Tibial nerve (tissue), 4 donors: ENCODE measurements at regions not wholly inside any gene's neighbourhood (a gene's known extent, or its start where the extent isn't known, plus 50 kb on each side); places are given as distances from the start of the nearest gene placed in this dataset.
"Not testable (repeated sequence)": the region's sequence is repeated elsewhere in the genome, so short reads cannot be mapped to it uniquely, and the experiment has no call there.

Experiments
- DNase-seq, 2 donors: peaks; one replicate each; pipeline ENCODE4 v3.0.0-alpha.2; 2019; ENCODE audit warnings: low spot score in 2 of 2
- H3K27ac ChIP-seq, 4 donors: fragments of 200-600 bp; sonication (generic) in 3 of 4; one replicate each; pipeline ENCODE4 v1.5.1; 2017 to 2019; ENCODE audit warnings: mild to moderate bottlenecking in 1 of 4
- H3K27me3 ChIP-seq, 2 donors: fragments of 200-600 bp; sonication (generic) in 1 of 2; one replicate each; pipeline versions ENCODE4 v1.5.1 to v1.6.0; 2017 to 2019
- H3K36me3 ChIP-seq, 3 donors: fragments of 200-600 bp; sonication (generic); one replicate each; pipeline ENCODE4 v1.5.1; 2018 to 2019
- H3K4me1 ChIP-seq, 4 donors: fragments of 200-600 bp; sonication (generic) in 3 of 4; one replicate each; pipeline ENCODE4 v1.5.1; 2017 to 2019
- H3K4me3 ChIP-seq, 4 donors: fragments of 200-600 bp; sonication (generic) in 3 of 4; one replicate each; pipeline ENCODE4 v1.5.1; 2017 to 2019; ENCODE audit warnings: mild to moderate bottlenecking in 1 of 4, moderate library complexity in 1 of 4
- H3K9me3 ChIP-seq, 4 donors: fragments of 200-600 bp; sonication (generic) in 3 of 4; one replicate each; pipeline ENCODE4 v1.5.1; 2017 to 2019
- EP300 ChIP-seq, 2 donors: sonication (generic); formaldehyde crosslinking; IDR thresholded peaks; one replicate each; pipeline ENCODE4 v1.6.1; 2017; ENCODE audit warnings: antibody characterized with exemption in 2 of 2, mild to moderate bottlenecking in 1 of 2
- POLR2A ChIP-seq, 2 donors: fragments of 450-650 bp; IDR thresholded peaks; one replicate each; pipeline ENCODE4 v1.6.1; 2017; ENCODE audit warnings: antibody characterized with exemption in 2 of 2, mild to moderate bottlenecking in 2 of 2, moderate library complexity in 2 of 2
- WGBS, 2 donors: methylation state at CpG; one replicate each; pipeline ENCODE4 v1.1.5; 2018; 5-methylcytosine and 5-hydroxymethylcytosine counted together
- TF ChIP-seq, protein P1 (sequence below), 5 experiments: fragments of 200-600 bp in 3 of 5; fragments of 450-650 bp in 2 of 5; sonication (generic) in 3 of 5; IDR thresholded peaks; one replicate each; pipeline ENCODE4 v1.5.1; 2016 to 2019; ENCODE audit warnings: antibody characterized with exemption in 5 of 5, mild to moderate bottlenecking in 3 of 5, moderate library complexity in 2 of 5

DNA sequence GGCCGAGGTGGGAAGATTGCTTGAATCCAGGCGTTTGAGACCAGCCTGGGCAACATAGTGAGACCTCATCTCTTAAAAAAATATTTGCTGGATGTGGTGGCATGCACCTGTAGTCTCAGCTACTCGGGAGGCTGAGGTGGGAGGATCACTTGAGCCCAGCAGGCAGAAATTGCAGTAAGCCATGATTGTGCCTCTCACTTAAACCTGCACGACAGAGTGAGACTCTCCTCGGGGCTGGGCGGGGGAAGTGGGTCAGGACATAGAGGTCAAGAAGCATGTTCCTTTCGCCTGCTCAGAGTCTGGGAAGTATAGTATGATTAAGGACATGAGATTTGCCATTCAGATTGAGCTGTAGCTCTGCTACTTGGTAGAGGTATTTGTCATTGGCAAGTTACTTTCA, 52.3 kb downstream of the SEPTIN7 start:
- H3K4me3 ChIP-seq, H3K36me3 ChIP-seq, H3K27me3 ChIP-seq, H3K9me3 ChIP-seq, H3K27ac ChIP-seq, DNase-seq: not testable (repeated sequence)
- peaks cover 0 to 40% (median 8%) of the 10 kb centered on the region in 4 donors for H3K4me1 ChIP-seq
- 86 to 89% methylated on average over 7 of the region's 7 CpGs for WGBS, 2 donors

DNA sequence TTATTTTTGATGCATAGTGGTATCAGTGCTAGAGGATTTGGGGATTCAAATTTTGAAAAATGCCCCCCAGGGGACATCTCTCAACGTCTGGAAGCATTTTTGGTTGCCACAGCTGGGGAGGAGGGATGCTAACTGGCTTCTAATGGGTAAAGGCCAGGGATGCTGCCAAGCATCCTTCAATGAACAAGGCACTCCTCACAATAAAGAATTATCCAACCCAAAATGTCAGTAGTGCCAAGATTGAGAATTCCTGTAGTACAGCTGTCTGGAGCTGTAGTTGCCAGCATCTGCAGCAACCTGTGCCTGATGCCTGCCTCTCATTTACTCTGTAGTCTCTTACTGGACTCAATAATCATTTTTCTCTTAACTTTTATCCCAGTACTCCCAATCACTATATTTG, 53.5 kb downstream of the SEPTIN7 start:
- peaks cover 0 to 36% (median 8%) of the 10 kb centered on the region in 4 donors for H3K4me1 ChIP-seq
- no peak overlapping the region for H3K27ac ChIP-seq
- H3K4me3 ChIP-seq, result no peak overlapping the region
- DNase-seq, result no peak
- peaks cover 0 to 7% (median 0%) of the 10 kb centered on the region in 4 donors for H3K9me3 ChIP-seq
- H3K27me3 ChIP-seq, result no peaks in the 10 kb centered on the region
- peaks cover 0 to 6% (median 0%) of the 10 kb centered on the region in 3 donors for H3K36me3 ChIP-seq
- TF ChIP-seq, protein P1, sequence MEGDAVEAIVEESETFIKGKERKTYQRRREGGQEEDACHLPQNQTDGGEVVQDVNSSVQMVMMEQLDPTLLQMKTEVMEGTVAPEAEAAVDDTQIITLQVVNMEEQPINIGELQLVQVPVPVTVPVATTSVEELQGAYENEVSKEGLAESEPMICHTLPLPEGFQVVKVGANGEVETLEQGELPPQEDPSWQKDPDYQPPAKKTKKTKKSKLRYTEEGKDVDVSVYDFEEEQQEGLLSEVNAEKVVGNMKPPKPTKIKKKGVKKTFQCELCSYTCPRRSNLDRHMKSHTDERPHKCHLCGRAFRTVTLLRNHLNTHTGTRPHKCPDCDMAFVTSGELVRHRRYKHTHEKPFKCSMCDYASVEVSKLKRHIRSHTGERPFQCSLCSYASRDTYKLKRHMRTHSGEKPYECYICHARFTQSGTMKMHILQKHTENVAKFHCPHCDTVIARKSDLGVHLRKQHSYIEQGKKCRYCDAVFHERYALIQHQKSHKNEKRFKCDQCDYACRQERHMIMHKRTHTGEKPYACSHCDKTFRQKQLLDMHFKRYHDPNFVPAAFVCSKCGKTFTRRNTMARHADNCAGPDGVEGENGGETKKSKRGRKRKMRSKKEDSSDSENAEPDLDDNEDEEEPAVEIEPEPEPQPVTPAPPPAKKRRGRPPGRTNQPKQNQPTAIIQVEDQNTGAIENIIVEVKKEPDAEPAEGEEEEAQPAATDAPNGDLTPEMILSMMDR (IDR thresholded peaks at IDR 0.05), result no peak
- TF ChIP-seq POLR2A (IDR thresholded peaks at IDR 0.05), result no peak
- TF ChIP-seq EP300 (IDR thresholded peaks at IDR 0.05), result no peak
- 25% methylated on average over 1 of the region's 1 CpG for WGBS, 2 donors

DNA sequence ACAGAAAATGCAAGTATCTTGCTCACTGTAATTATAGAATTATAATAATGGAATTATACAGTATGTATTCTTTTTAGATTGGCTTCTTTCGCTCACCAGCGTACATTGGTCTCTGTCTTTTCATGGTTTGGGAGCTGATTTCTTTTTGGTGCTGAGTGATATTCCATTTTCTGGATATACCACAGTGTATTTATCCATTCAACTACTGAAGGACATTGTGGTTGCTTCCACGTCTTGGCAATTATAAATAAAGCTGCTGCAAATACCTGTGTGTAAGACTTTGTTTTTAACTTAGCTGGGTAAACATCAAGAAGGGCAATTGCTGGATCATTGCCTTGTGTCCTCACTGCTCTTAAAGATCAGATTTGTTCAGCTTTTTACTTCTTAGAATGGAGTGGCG, 55.3 kb downstream of the SEPTIN7 start:
- peaks cover 0 to 6% (median 0%) of the 10 kb centered on the region in 3 donors for H3K36me3 ChIP-seq
- H3K4me3 ChIP-seq, result no peak overlapping the region
- no peak for DNase-seq
- H3K9me3 ChIP-seq, result peaks cover 0 to 7% (median 0%) of the 10 kb centered on the region in 4 donors
- no peak overlapping the region for H3K27ac ChIP-seq
- no peaks in the 10 kb centered on the region for H3K27me3 ChIP-seq
- H3K4me1 ChIP-seq, result peaks cover 0 to 27% (median 8%) of the 10 kb centered on the region in 4 donors
- no peak for TF ChIP-seq POLR2A (IDR thresholded peaks at IDR 0.05)
- TF ChIP-seq, protein P1 (IDR thresholded peaks at IDR 0.05), result no peak
- TF ChIP-seq EP300 (IDR thresholded peaks at IDR 0.05), result no peak
- 71 to 73% methylated on average over 4 of the region's 4 CpGs for WGBS, 2 donors

DNA sequence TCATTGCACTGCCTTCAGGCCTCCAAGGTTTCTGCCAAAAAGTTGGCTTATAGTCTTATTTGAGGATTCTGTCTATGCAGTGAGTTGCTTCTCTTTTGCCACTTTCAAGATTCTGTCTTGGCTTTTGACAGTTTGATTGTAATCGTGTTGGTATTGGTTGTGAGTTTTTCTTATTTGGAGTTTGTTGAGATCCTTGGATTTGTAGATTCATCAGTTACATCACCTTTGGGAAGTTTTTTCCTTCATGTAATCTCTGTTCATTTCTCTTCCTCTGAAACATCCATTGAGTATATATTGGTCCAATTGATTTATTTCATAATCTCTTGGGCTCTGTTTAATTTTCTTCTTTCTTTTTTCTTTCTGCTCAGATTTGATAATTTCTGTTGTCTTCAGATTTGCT, 59.8 kb downstream of the SEPTIN7 start:
- Histone ChIP-seq H3K27me3 (no peaks in the 10 kb centered on the region), H3K36me3 (peaks cover 0 to 22% (median 0%) of the 10 kb centered on the region in 3 donors), H3K9me3 (peaks cover 0 to 7% (median 0%) of the 10 kb centered on the region in 4 donors), H3K4me3 (no peak overlapping the region), H3K27ac (no peak overlapping the region), H3K4me1 (no peaks in the 10 kb centered on the region)
- WGBS, 2 donors, result 93 to 100% methylated on average over 1 of the region's 1 CpG
- no peak for DNase-seq
- TF ChIP-seq EP300 (IDR thresholded peaks at IDR 0.05), result no peak
- TF ChIP-seq POLR2A (IDR thresholded peaks at IDR 0.05), result no peak

DNA sequence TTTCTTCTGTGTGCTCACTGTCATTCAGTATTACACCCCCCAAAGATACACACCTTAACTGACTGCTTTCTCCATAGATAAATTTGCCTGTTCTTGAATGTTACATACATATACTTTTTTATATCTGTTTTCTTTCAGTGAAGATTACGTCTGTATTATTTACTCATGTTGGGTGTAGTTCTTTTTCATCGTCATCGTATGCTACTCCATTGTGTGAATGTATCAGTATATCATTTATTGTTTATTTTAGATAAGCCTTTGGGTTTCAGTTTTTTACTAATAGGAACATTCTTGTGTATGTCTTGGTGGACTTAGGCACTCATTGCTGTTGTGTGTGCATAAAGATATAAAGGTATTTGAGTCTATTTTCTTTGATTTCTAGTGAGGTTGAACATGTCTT, 64.4 kb downstream of the SEPTIN7 start:
- H3K4me1 ChIP-seq, result peaks cover 0 to 14% (median 0%) of the 10 kb centered on the region in 4 donors
- no peak for DNase-seq
- no peaks in the 10 kb centered on the region for H3K27me3 ChIP-seq
- 86 to 87% methylated on average over 3 of the region's 3 CpGs for WGBS, 2 donors
- H3K36me3 ChIP-seq, result peaks cover 0 to 29% (median 0%) of the 10 kb centered on the region in 3 donors
- H3K9me3 ChIP-seq, result no peaks in the 10 kb centered on the region
- no peak overlapping the region for H3K4me3 ChIP-seq
- TF ChIP-seq EP300 (IDR thresholded peaks at IDR 0.05), result no peak
- no peak for TF ChIP-seq POLR2A (IDR thresholded peaks at IDR 0.05)
- TF ChIP-seq, protein P1 (IDR thresholded peaks at IDR 0.05), result no peak
- no peak overlapping the region for H3K27ac ChIP-seq

DNA sequence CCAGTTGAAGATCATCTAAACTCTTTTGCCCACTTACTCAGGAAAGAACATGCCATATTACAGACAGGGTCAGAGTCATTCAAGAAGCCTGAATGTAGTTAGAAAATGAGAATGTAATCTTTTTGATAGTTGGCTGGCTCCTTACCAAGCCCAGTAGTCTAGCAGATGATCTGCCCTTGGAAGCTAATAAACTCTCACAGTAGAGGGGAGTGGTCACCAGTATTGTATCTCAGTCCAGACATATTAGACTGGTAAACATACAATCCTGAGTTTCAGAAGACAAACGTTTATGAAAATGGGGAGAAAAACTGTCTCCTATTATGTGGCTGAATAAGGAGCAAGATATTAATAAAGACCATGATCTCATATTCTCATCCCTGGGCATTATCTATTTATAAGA, 65.3 kb downstream of the SEPTIN7 start:
- peaks cover 0 to 29% (median 0%) of the 10 kb centered on the region in 3 donors for H3K36me3 ChIP-seq
- TF ChIP-seq POLR2A (IDR thresholded peaks at IDR 0.05) (no peak), EP300 (IDR thresholded peaks at IDR 0.05) (no peak)
- TF ChIP-seq, protein P1 (IDR thresholded peaks at IDR 0.05), result no peak
- H3K27ac ChIP-seq, result no peak overlapping the region
- H3K27me3 ChIP-seq, result no peaks in the 10 kb centered on the region
- WGBS, 2 donors, result 19 to 24% methylated on average over 1 of the region's 1 CpG
- H3K9me3 ChIP-seq, result no peaks in the 10 kb centered on the region
- DNase-seq, result no peak
- no peak overlapping the region for H3K4me3 ChIP-seq
- H3K4me1 ChIP-seq, result peaks cover 0 to 14% (median 0%) of the 10 kb centered on the region in 4 donors

DNA sequence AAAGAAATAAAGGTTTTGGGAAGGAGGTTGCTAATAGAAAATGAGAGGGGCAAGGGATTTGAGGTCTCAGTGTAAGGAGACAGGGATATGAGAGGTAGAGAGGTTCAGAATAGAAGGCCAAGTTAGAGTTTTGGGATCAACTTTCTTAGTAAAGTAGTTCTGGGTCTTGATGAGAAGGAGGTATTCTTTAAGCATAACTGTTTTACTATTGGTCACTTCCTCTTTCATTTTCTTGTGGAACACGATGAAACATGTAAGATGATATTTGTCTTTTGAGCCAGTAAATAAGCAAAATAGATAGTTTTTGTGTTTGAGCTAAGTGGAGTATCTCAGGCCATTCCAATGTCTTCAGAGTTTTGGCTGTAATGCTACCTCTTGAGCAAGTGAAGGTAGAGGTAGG, 68.3 kb downstream of the SEPTIN7 start:
- H3K4me3 ChIP-seq, H3K9me3 ChIP-seq, H3K27me3 ChIP-seq, DNase-seq: not testable (repeated sequence)
- WGBS, 2 donors, result 33 to 34% methylated on average over 1 of the region's 1 CpG
- Histone ChIP-seq H3K4me1 (peaks cover 0 to 14% (median 0%) of the 10 kb centered on the region in 4 donors), H3K27ac (peak overlapping the region in 2 of 4 donors; percentile 20 to 42), H3K36me3 (peaks cover 0 to 22% (median 0%) of the 10 kb centered on the region in 3 donors)
